Colonic mucosa (tissue), 4 donors: ENCODE measurements at regions not wholly inside any gene's neighbourhood (a gene's known extent, or its start where the extent isn't known, plus 50 kb on each side); places are given as distances from the start of the nearest gene placed in this dataset.

ENCODE experiments used
- DNase-seq: peaks from one replicate; pipeline ENCODE4 v3.0.0-alpha.2; 2020
- H3K27ac ChIP-seq: fragments of 200-600 bp; one replicate; pipeline ENCODE4 v1.8.0; 2021
- H3K27me3 ChIP-seq: fragments of 200-600 bp; one replicate; pipeline ENCODE4 v1.8.0; 2021
- H3K36me3 ChIP-seq: fragments of 200-600 bp; one replicate; pipeline ENCODE4 v1.8.0; 2021
- H3K4me1 ChIP-seq: fragments of 200-600 bp; one replicate; pipeline ENCODE4 v1.8.0; 2021; ENCODE audit warnings: mild to moderate bottlenecking
- H3K4me3 ChIP-seq: fragments of 200-600 bp; one replicate; pipeline ENCODE4 v1.8.0; 2021
- H3K9ac ChIP-seq, 2 donors: one replicate each; pipeline ENCODE4 v1.7.0; 2013; ENCODE audit warnings: control low read depth in 2 of 2, low read depth in 2 of 2, low read length in 2 of 2
- H3K9me3 ChIP-seq: fragments of 200-600 bp; one replicate; pipeline ENCODE4 v1.8.0; 2021
- intact Hi-C: fragments of 100-400 bp; cut with DNase I; formaldehyde crosslinking; loops from one replicate; pipeline ENCODE4 v1.14.1; 2022
- TF ChIP-seq, protein P1 (sequence below): fragments of 200-600 bp; IDR thresholded peaks from one replicate; pipeline ENCODE4 v1.8.0; 2022; ENCODE audit warnings: antibody characterized with exemption, mild to moderate bottlenecking
- donor health status: healthy.
- donor health status: DM: no; HTN: no; CAD: no.
- donor health status: DM: no; HTN: no; CAD: no.

GRCh38 chr3:82038556-82038955, 277.1 kb upstream of the GBE1 start:
- Histone ChIP-seq H3K9me3 (no peaks in the 10 kb centered on the region), H3K9ac (no peak overlapping the region), H3K36me3 (no peaks in the 10 kb centered on the region), H3K27ac (no peak overlapping the region), H3K4me3 (no peak overlapping the region), H3K27me3 (no peaks in the 10 kb centered on the region), H3K4me1 (no peaks in the 10 kb centered on the region)
- intact Hi-C loops = no loop called here
- DNase-seq = no peak
- TF ChIP-seq, protein P1, sequence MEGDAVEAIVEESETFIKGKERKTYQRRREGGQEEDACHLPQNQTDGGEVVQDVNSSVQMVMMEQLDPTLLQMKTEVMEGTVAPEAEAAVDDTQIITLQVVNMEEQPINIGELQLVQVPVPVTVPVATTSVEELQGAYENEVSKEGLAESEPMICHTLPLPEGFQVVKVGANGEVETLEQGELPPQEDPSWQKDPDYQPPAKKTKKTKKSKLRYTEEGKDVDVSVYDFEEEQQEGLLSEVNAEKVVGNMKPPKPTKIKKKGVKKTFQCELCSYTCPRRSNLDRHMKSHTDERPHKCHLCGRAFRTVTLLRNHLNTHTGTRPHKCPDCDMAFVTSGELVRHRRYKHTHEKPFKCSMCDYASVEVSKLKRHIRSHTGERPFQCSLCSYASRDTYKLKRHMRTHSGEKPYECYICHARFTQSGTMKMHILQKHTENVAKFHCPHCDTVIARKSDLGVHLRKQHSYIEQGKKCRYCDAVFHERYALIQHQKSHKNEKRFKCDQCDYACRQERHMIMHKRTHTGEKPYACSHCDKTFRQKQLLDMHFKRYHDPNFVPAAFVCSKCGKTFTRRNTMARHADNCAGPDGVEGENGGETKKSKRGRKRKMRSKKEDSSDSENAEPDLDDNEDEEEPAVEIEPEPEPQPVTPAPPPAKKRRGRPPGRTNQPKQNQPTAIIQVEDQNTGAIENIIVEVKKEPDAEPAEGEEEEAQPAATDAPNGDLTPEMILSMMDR = no peak

GRCh38 chr3:82033186-82033585, 271.7 kb upstream of the GBE1 start:
- intact Hi-C loops = no loop called here
- no peaks in the 10 kb centered on the region for H3K36me3 ChIP-seq

GRCh38 chr3:82031596-82031995, 270.2 kb upstream of the GBE1 start:
- TF ChIP-seq, protein P1 = no peak

More at GRCh38 chr3:82033186-82033585, 271.7 kb upstream of the GBE1 start:
- no peak overlapping the region for H3K9ac ChIP-seq
- no peak overlapping the region for H3K4me3 ChIP-seq
- no peak overlapping the region for H3K27ac ChIP-seq
- H3K4me1 ChIP-seq = no peaks in the 10 kb centered on the region
- H3K27me3 ChIP-seq = no peaks in the 10 kb centered on the region
- DNase-seq = no peak
- TF ChIP-seq, protein P1 = no peak
- H3K9me3 ChIP-seq = no peaks in the 10 kb centered on the region

GRCh38 chr3:82030916-82031315, 269.5 kb upstream of the GBE1 start:
- intact Hi-C loops = no loop called here
- Histone ChIP-seq H3K4me1 (no peaks in the 10 kb centered on the region), H3K36me3 (no peaks in the 10 kb centered on the region), H3K9me3 (no peaks in the 10 kb centered on the region), H3K9ac (no peak overlapping the region), H3K4me3 (no peak overlapping the region), H3K27me3 (no peaks in the 10 kb centered on the region), H3K27ac (no peak overlapping the region)
- DNase-seq = no peak
- TF ChIP-seq, protein P1 = no peak

More at GRCh38 chr3:82031596-82031995, 270.2 kb upstream of the GBE1 start:
- no peaks in the 10 kb centered on the region for H3K9me3 ChIP-seq
- H3K27ac ChIP-seq = no peak overlapping the region
- DNase-seq = no peak
- H3K27me3 ChIP-seq = no peaks in the 10 kb centered on the region
- H3K36me3 ChIP-seq = no peaks in the 10 kb centered on the region
- H3K9ac ChIP-seq = no peak overlapping the region
- no peak overlapping the region for H3K4me3 ChIP-seq
- H3K4me1 ChIP-seq = no peaks in the 10 kb centered on the region
- intact Hi-C loops = no loop called here

DNA sequence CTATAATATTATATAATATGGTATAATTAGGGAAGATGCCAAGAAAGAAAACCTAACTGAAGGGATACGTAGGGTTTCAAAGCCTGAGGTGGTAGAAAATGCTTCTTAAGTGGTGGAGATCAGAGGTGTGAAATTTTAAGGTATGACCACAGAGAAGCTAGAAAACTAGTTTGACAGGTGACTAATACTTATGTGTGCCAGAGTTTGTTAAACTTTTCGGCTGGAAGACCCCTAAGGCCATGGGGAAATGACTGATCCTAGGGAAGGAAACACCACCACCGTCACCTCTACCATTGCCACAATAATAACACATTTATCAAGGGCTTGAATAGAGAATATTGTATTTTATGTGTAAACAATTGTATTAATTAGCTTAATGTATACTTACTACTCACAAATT, 261.4 kb upstream of the GBE1 start:
- no peak overlapping the region for H3K4me3 ChIP-seq
- no peaks in the 10 kb centered on the region for H3K36me3 ChIP-seq
- H3K9me3 ChIP-seq = no peaks in the 10 kb centered on the region
- H3K27me3 ChIP-seq = no peaks in the 10 kb centered on the region
- no peaks in the 10 kb centered on the region for H3K4me1 ChIP-seq
- intact Hi-C loops = no loop called here
- no peak overlapping the region for H3K27ac ChIP-seq
- no peak overlapping the region for H3K9ac ChIP-seq
- TF ChIP-seq, protein P1 = no peak
- DNase-seq = no peak

GRCh38 chr3:82020282-82020681, 258.8 kb upstream of the GBE1 start:
- no peak overlapping the region for H3K4me3 ChIP-seq
- no peaks in the 10 kb centered on the region for H3K27me3 ChIP-seq
- H3K4me1 ChIP-seq = no peaks in the 10 kb centered on the region
- H3K9ac ChIP-seq = no peak overlapping the region
- H3K27ac ChIP-seq = no peak overlapping the region
- no peak for DNase-seq
- TF ChIP-seq, protein P1 = no peak
- H3K36me3 ChIP-seq = no peaks in the 10 kb centered on the region
- H3K9me3 ChIP-seq = no peaks in the 10 kb centered on the region
- intact Hi-C loops = no loop called here
